A549 (cell line): ENCODE measurements at regions not wholly inside any gene's neighbourhood (a gene's known extent, or its start where the extent isn't known, plus 50 kb on each side); places are given as distances from the start of the nearest gene placed in this dataset.
A peak's percentile ranks its signal among the peaks of the same experiment; 100 is the strongest.

Experiments
- ATAC-seq, 2 experiments: fragments of 200-7000 bp in 1 of 2; fragments of >200 bp in 1 of 2; cut with Nextera tagmentation in 1 of 2; cut with Tn5 transposase in 1 of 2; 3 replicates each; pipeline versions ENCODE4 v1.8.0 to v1.9.1; 2018 to 2020; ENCODE audit warnings: mild to moderate bottlenecking in 1 of 2, moderate library complexity in 1 of 2
- CTCF ChIA-PET: fragments of 300-600 bp; sonication (Branson Sonifier 250); formaldehyde crosslinking; extraction: SDS; loops from one replicate; lab custom pipeline; 2021; ENCODE audit warnings: antibody characterized with exemption, inconsistent platforms; lab: Yijun Ruan, JAX
- POLR2A ChIA-PET: fragments of 350-600 bp; formaldehyde crosslinking; extraction: SDS; loops from one replicate; lab custom pipeline; 2021; ENCODE audit warnings: antibody characterized with exemption, inconsistent platforms; lab: Yijun Ruan, JAX
- DNase-seq, 2 experiments: peaks; one replicate each; pipeline versions ENCODE4 v3.0.0 to v3.0.0-alpha.2; 2011 to 2016; ENCODE audit warnings: low read depth in 1 of 2, low spot score in 1 of 2
- FAIRE-seq: peaks from 2 replicates; lab custom pipeline; 2011; peaks lifted over from hg19 to GRCh38; lab: Jason Lieb, UNC
- H3K27ac ChIP-seq, 2 experiments: fragments of >200 bp; sonication (Bioruptor Twin); formaldehyde crosslinking; 3 replicates each; pipeline ENCODE4 v1.5.1; 2016 to 2017
- H3K4me1 ChIP-seq: fragments of >200 bp; sonication (Bioruptor Twin); formaldehyde crosslinking; 3 replicates; pipeline ENCODE4 v1.6.1; 2016
- H3K4me2 ChIP-seq: fragments of >200 bp; sonication (Bioruptor Twin); formaldehyde crosslinking; 3 replicates; pipeline ENCODE4 v1.6.1; 2016
- H3K4me3 ChIP-seq: fragments of >200 bp; sonication (Bioruptor Twin); formaldehyde crosslinking; 3 replicates; pipeline ENCODE4 v1.5.1; 2016
- H3K9me3 ChIP-seq: fragments of >200 bp; sonication (Bioruptor Twin); formaldehyde crosslinking; 3 replicates; pipeline ENCODE4 v1.6.1; 2016
- BCL3 ChIP-seq: fragments of >200 bp; sonication (Bioruptor Twin); formaldehyde crosslinking; IDR thresholded peaks from 3 replicates; pipeline ENCODE4 v1.6.1; 2016
- CHD4 ChIP-seq: fragments of 200-600 bp; sonication (generic); IDR thresholded peaks from 2 replicates; pipeline ENCODE4 v1.6.1; 2016; ENCODE audit warnings: antibody characterized with exemption, mild to moderate bottlenecking, borderline replicate concordance
- EHF ChIP-seq: fragments of 250-450 bp; sonication (Bioruptor Pico); IDR thresholded peaks from 2 replicates; pipeline ENCODE4 v1.5.0; 2020; ENCODE audit warnings: mild to moderate bottlenecking
- HEYL ChIP-seq: fragments of 250-450 bp; sonication (Bioruptor Pico); IDR thresholded peaks from 2 replicates; pipeline ENCODE4 v1.8.0; 2021; ENCODE audit warnings: mild to moderate bottlenecking, moderate library complexity
- HMGXB4 ChIP-seq: fragments of 250-450 bp; sonication (Bioruptor Pico); IDR thresholded peaks from 2 replicates; pipeline ENCODE4 v1.5.0; 2021; ENCODE audit warnings: mild to moderate bottlenecking, moderate library complexity, borderline replicate concordance
- HOXA7 ChIP-seq: fragments of 250-450 bp; sonication (Bioruptor Pico); IDR thresholded peaks from 2 replicates; pipeline ENCODE4 v1.5.0; 2020; ENCODE audit warnings: mild to moderate bottlenecking, moderate library complexity
- HOXB13 ChIP-seq: fragments of 250-450 bp; sonication (Bioruptor Pico); IDR thresholded peaks from 2 replicates; pipeline ENCODE4 v1.5.0; 2020; ENCODE audit warnings: low read depth, mild to moderate bottlenecking, moderate library complexity
- KDM1A ChIP-seq: fragments of 200-600 bp; sonication (generic); IDR thresholded peaks from 2 replicates; pipeline ENCODE4 v1.6.1; 2016; ENCODE audit warnings: low read depth, mild to moderate bottlenecking
- MAFK ChIP-seq: fragments of 450-650 bp; IDR thresholded peaks from 2 replicates; pipeline ENCODE4 v1.6.1; 2014; ENCODE audit not compliant: partially characterized antibody
- NPAS2 ChIP-seq: fragments of 250-450 bp; sonication (Bioruptor Pico); IDR thresholded peaks from 2 replicates; pipeline ENCODE4 v1.8.0; 2022; ENCODE audit warnings: mild to moderate bottlenecking, moderate library complexity, borderline replicate concordance
- NR3C1 ChIP-seq: fragments of >200 bp; sonication (Bioruptor Twin); formaldehyde crosslinking; IDR thresholded peaks from 3 replicates; pipeline ENCODE4 v1.6.1; 2017
- PHF8 ChIP-seq: fragments of 200-600 bp; sonication (generic); IDR thresholded peaks from 2 replicates; pipeline ENCODE4 v1.6.1; 2016; ENCODE audit warnings: low read depth, mild to moderate bottlenecking, antibody characterized with exemption, moderate library complexity, borderline replicate concordance
- RAD21 ChIP-seq, 2 experiments: fragments of >200 bp in 1 of 2; sonication (Bioruptor Twin) in 1 of 2; formaldehyde crosslinking in 1 of 2; IDR thresholded peaks in 1 of 2; conservative IDR thresholded peaks in 1 of 2; 2 replicates in 1 of 2; 3 replicates in 1 of 2; pipeline ENCODE4 v1.6.1; 2012 to 2018; ENCODE audit warnings: inconsistent platforms in 1 of 2
- REST ChIP-seq: fragments of 200-600 bp; sonication (generic); IDR thresholded peaks from 2 replicates; pipeline ENCODE4 v1.6.1; 2016; ENCODE audit warnings: antibody characterized with exemption, mild to moderate bottlenecking, moderate library complexity
- SMC3 ChIP-seq: fragments of >200 bp; sonication (Bioruptor Twin); formaldehyde crosslinking; IDR thresholded peaks from 3 replicates; pipeline ENCODE4 v1.6.1; 2018; ENCODE audit warnings: inconsistent platforms
- ZFP36 ChIP-seq: fragments of 450-650 bp; IDR thresholded peaks from 2 replicates; pipeline ENCODE4 v1.6.1; 2014; ENCODE audit warnings: borderline replicate concordance; ENCODE audit not compliant: partially characterized antibody
- WGBS: methylation state at CpG from one replicate; pipeline ENCODE4 v1.1.6; 2017; ENCODE audit errors: missing lambda C conversion rate; 5-methylcytosine and 5-hydroxymethylcytosine counted together
- TF ChIP-seq, protein P1 (sequence below): IDR thresholded peaks from 2 replicates; pipeline ENCODE4 v1.6.1; 2012; ENCODE audit warnings: low read depth, borderline replicate concordance

DNA sequence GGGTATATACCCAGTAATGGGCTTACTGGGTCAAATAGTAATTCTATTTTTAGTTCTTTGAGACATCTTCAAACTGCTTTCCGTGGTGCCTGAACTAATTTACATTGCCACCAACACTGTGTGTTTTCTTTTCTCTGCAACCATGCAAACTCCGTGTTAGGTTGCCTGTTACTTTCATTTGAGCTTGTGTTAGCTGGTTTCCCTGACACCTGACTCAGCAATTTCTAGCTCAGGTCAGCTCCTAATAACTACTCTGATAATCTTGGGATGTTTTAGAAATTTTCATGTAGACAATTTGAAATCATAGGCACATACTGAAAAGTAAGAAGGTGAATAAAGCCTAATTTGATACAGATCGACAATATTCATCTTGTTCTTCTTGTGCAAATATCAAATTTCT lies 132.3 kb downstream of the ADCYAP1 start:
- no peak for FAIRE-seq
- 19% methylated on average over 3 of the region's 3 CpGs for WGBS
- CTCF ChIA-PET: no interaction called here

DNA sequence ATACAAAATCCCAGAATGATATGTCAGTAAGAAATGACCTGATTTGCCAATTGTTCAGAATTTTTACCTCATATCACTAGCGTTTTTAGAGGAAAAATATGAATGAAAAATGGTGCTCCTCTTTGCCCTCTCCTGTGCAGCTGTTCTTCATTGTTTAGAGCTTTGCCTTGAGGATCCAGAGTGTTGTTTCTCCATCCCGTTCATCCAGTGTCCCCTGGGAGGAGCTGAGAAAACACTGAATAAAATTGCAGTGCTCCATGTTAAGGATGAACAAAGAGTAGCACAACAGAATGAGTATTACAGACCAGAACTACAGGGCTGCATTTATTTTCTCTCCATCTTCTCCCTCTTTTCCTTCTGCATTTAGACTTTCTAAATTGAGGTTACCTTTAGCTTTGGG lies 133.1 kb downstream of the ADCYAP1 start:
- no peak for DNase-seq
- Histone ChIP-seq H3K4me3 (no peak overlapping the region), H3K4me1 (no peaks in the 10 kb centered on the region), H3K9me3 (no peaks in the 10 kb centered on the region)
- no peak for TF ChIP-seq RAD21 (conservative IDR thresholded peaks at IDR 0.05 in 1 of 2, IDR thresholded peaks at IDR 0.05 in 1 of 2)
- TF ChIP-seq EHF: no peak
- TF ChIP-seq HEYL (CRISPR knock-in tag): no peak
- TF ChIP-seq PHF8: no peak
- no peak for TF ChIP-seq NPAS2 (CRISPR knock-in tag)
- no peak for TF ChIP-seq KDM1A
- no peak for TF ChIP-seq ZFP36
- TF ChIP-seq NR3C1: no peak
- TF ChIP-seq, protein P1, sequence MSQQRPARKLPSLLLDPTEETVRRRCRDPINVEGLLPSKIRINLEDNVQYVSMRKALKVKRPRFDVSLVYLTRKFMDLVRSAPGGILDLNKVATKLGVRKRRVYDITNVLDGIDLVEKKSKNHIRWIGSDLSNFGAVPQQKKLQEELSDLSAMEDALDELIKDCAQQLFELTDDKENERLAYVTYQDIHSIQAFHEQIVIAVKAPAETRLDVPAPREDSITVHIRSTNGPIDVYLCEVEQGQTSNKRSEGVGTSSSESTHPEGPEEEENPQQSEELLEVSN: no peak
- TF ChIP-seq HMGXB4 (CRISPR knock-in tag): no peak
- no peak for TF ChIP-seq SMC3
- no peak for TF ChIP-seq REST
- TF ChIP-seq HOXA7: no peak
- no peak for TF ChIP-seq BCL3
- TF ChIP-seq, all 56 proteins: peak for 0
- ATAC-seq (no peak), FAIRE-seq (no peak)
- WGBS: 19% methylated on average over 2 of the region's 2 CpGs
- ChIA-PET CTCF (no interaction called here), POLR2A (no interaction called here)
- Histone ChIP-seq H3K4me2 (no peak overlapping the region), H3K27ac (no peak overlapping the region)

More for the DNA sequence above, 132.3 kb downstream of the ADCYAP1 start:
- TF ChIP-seq HOXB13: no peak
- no peak for TF ChIP-seq CHD4
- no peak for TF ChIP-seq EHF
- peak; percentile 91 for TF ChIP-seq MAFK
- Histone ChIP-seq H3K4me1 (no peaks in the 10 kb centered on the region), H3K27ac (no peak overlapping the region), H3K4me2 (no peak overlapping the region), H3K4me3 (no peak overlapping the region), H3K9me3 (no peaks in the 10 kb centered on the region)
- ATAC-seq (no peak), DNase-seq (no peak)
- POLR2A ChIA-PET: no interaction called here
